H1 (cell line): ENCODE measurements at regions not wholly inside any gene's neighbourhood (a gene's known extent, or its start where the extent isn't known, plus 50 kb on each side); places are given as distances from the start of the nearest gene placed in this dataset.

Experiments used
- CTCF ChIA-PET: fragments of 300-600 bp; sonication (Branson Sonifier 250); formaldehyde crosslinking; loops from one replicate; lab custom pipeline; 2021; ENCODE audit not compliant: partially characterized antibody; lab: Charles Lee
- POLR2A ChIA-PET: fragments of 300-600 bp; sonication (Branson Sonifier 250); formaldehyde crosslinking; loops from one replicate; lab custom pipeline; 2021; ENCODE audit warnings: inconsistent platforms; ENCODE audit not compliant: partially characterized antibody; lab: Charles Lee
- DNase-seq, 2 experiments: peaks; one replicate each; pipeline versions ENCODE4 v3.0.0 to v3.0.0-alpha.2; 2010 to 2022; ENCODE audit warnings: low spot score in 2 of 2, low read depth in 1 of 2, mixed read lengths in 1 of 2
- FAIRE-seq: peaks from 2 replicates; lab custom pipeline; 2011; peaks lifted over from hg19 to GRCh38; lab: Jason Lieb, UNC
- H2AFZ ChIP-seq: 2 replicates; pipeline ENCODE4 v1.8.1; 2012; ENCODE audit warnings: low read length, inconsistent platforms
- H2AK5ac ChIP-seq: 2 replicates; pipeline ENCODE4 v1.6.1; 2013; ENCODE audit warnings: low read depth, low read length
- H2BK120ac ChIP-seq: replicated peaks from 2 replicates; pipeline ENCODE3; 2013; ENCODE audit warnings: low read depth, low read length, inconsistent platforms
- H2BK12ac ChIP-seq: 2 replicates; pipeline ENCODE4 v1.6.1; 2013; ENCODE audit warnings: low read depth, low read length
- H2BK15ac ChIP-seq: 2 replicates; pipeline ENCODE4 v1.6.1; 2013; ENCODE audit warnings: low read length
- H2BK20ac ChIP-seq: 2 replicates; pipeline ENCODE4 v1.6.1; 2013; ENCODE audit warnings: low read length
- H2BK5ac ChIP-seq: 2 replicates; pipeline ENCODE4 v1.6.1; 2013; ENCODE audit warnings: low read depth, low read length
- H3K14ac ChIP-seq: 2 replicates; pipeline ENCODE4 v1.6.1; 2013; ENCODE audit warnings: inconsistent platforms; ENCODE audit not compliant: insufficient read length
- H3K18ac ChIP-seq: 2 replicates; pipeline ENCODE4 v1.6.1; 2013; ENCODE audit warnings: low read length; ENCODE audit errors: extremely low read depth
- H3K23ac ChIP-seq: 2 replicates; pipeline ENCODE4 v1.6.1; 2013; ENCODE audit warnings: inconsistent platforms; ENCODE audit not compliant: insufficient read length
- H3K23me2 ChIP-seq: 2 replicates; pipeline ENCODE4 v1.6.1; 2013; ENCODE audit warnings: low read depth, low read length
- H3K27ac ChIP-seq: 2 replicates; pipeline ENCODE4 v1.6.1; 2011; ENCODE audit warnings: low read depth, low read length, inconsistent platforms
- H3K27me3 ChIP-seq, 4 experiments: replicated peaks in 1 of 4; 1 replicate in 1 of 4; 2 replicates in 3 of 4; pipeline versions ENCODE4 v1.6.1 to v1.8.1; 2011 to 2013; ENCODE audit warnings: low read length in 3 of 4, mild to moderate bottlenecking in 3 of 4, inconsistent platforms in 2 of 4, mixed read lengths in 2 of 4, moderate library complexity in 1 of 4; ENCODE audit not compliant: control insufficient read depth in 3 of 4, insufficient read depth in 3 of 4; ENCODE audit errors: extremely low read depth in 1 of 4
- H3K36me3 ChIP-seq, 4 experiments: 2 replicates each; pipeline versions ENCODE4 v1.6.1 to v1.8.1; 2011 to 2013; ENCODE audit warnings: mild to moderate bottlenecking in 4 of 4, low read length in 3 of 4, moderate library complexity in 2 of 4, control low read depth in 1 of 4, inconsistent platforms in 1 of 4; ENCODE audit not compliant: insufficient read depth in 4 of 4, control insufficient read depth in 2 of 4
- H3K4ac ChIP-seq: replicated peaks from 2 replicates; pipeline ENCODE3; 2013; ENCODE audit warnings: low read length, low read depth, mixed read lengths, inconsistent platforms; ENCODE audit not compliant: insufficient read length
- H3K4me1 ChIP-seq, 4 experiments: replicated peaks in 1 of 4; 1 replicate in 1 of 4; 2 replicates in 3 of 4; pipeline versions ENCODE4 v1.6.1 to v1.8.1; 2011 to 2013; ENCODE audit warnings: low read length in 3 of 4, inconsistent platforms in 2 of 4, mixed read lengths in 1 of 4; ENCODE audit not compliant: insufficient read depth in 4 of 4, control insufficient read depth in 3 of 4
- H3K4me2 ChIP-seq, 2 experiments: 2 replicates each; pipeline versions ENCODE4 v1.6.1 to v1.8.1; 2011 to 2013; ENCODE audit warnings: low read depth in 2 of 2, low read length in 2 of 2, control low read depth in 1 of 2, inconsistent platforms in 1 of 2, mild to moderate bottlenecking in 1 of 2; ENCODE audit not compliant: insufficient read depth in 1 of 2
- H3K4me3 ChIP-seq, 4 experiments: fragments of 200-600, 300-600 bp in 1 of 4; sonication (generic), shearing (Covaris generic), sonication (Bioruptor Twin) in 1 of 4; 2 replicates each; pipeline versions ENCODE4 v1.5.1 to v1.8.1; 2011 to 2016; ENCODE audit warnings: low read length in 4 of 4, low read depth in 3 of 4, control low read depth in 2 of 4, inconsistent platforms in 2 of 4, mild to moderate bottlenecking in 2 of 4, mixed read lengths in 1 of 4, moderate library complexity in 1 of 4; ENCODE audit not compliant: insufficient read depth in 2 of 4; ENCODE audit errors: extremely low read depth in 1 of 4
- H3K56ac ChIP-seq: replicated peaks from 2 replicates; pipeline ENCODE3; 2013; ENCODE audit warnings: low read depth, mild to moderate bottlenecking, mixed read lengths, low read length, inconsistent platforms; ENCODE audit not compliant: insufficient read length
- H3K79me1 ChIP-seq: 2 replicates; pipeline ENCODE4 v1.6.1; 2013; ENCODE audit warnings: low read depth, low read length, control low read depth
- H3K79me2 ChIP-seq, 2 experiments: 2 replicates each; pipeline versions ENCODE4 v1.6.1 to v1.8.1; 2012 to 2013; ENCODE audit warnings: low read length in 2 of 2, mild to moderate bottlenecking in 2 of 2, inconsistent platforms in 1 of 2; ENCODE audit not compliant: insufficient read depth in 2 of 2, control insufficient read depth in 1 of 2
- H3K9ac ChIP-seq, 4 experiments: replicated peaks in 1 of 4; 1 replicate in 1 of 4; 2 replicates in 3 of 4; pipeline versions ENCODE4 v1.6.1 to v1.8.1; 2011 to 2013; ENCODE audit warnings: low read depth in 3 of 4, low read length in 3 of 4, control low read depth in 2 of 4, mild to moderate bottlenecking in 2 of 4, moderate library complexity in 2 of 4, inconsistent platforms in 1 of 4; ENCODE audit errors: extremely low read depth in 1 of 4
- H3K9me3 ChIP-seq, 2 experiments: 2 replicates each; pipeline versions ENCODE4 v1.6.1 to v1.8.1; 2012 to 2013; ENCODE audit warnings: mild to moderate bottlenecking in 2 of 2, moderate library complexity in 2 of 2, control low read depth in 1 of 2, inconsistent platforms in 1 of 2, low read depth in 1 of 2, low read length in 1 of 2, mixed read lengths in 1 of 2; ENCODE audit not compliant: insufficient read depth in 2 of 2
- H4K20me1 ChIP-seq, 2 experiments: replicated peaks in 1 of 2; 2 replicates each; pipeline versions ENCODE3 to v1.8.1; 2011 to 2013; ENCODE audit warnings: inconsistent platforms in 2 of 2, low read length in 2 of 2, mild to moderate bottlenecking in 1 of 2; ENCODE audit not compliant: insufficient read depth in 2 of 2, control insufficient read depth in 1 of 2
- H4K5ac ChIP-seq: 2 replicates; pipeline ENCODE4 v1.6.1; 2013; ENCODE audit warnings: low read length, low read depth, mixed read lengths, inconsistent platforms; ENCODE audit not compliant: insufficient read length
- H4K8ac ChIP-seq: 2 replicates; pipeline ENCODE4 v1.8.0; 2013; ENCODE audit warnings: mild to moderate bottlenecking, moderate library complexity, low read length, inconsistent platforms; ENCODE audit not compliant: insufficient read depth; ENCODE audit errors: extremely low read depth
- H4K91ac ChIP-seq: replicated peaks from 2 replicates; pipeline ENCODE3; 2013; ENCODE audit warnings: low read length, mixed read lengths, inconsistent platforms; ENCODE audit not compliant: insufficient read length
- ASH2L ChIP-seq: fragments of 200-600, 300-600 bp; sonication (generic); IDR thresholded peaks from one replicate; pipeline ENCODE4 v1.7.1; 2017; ENCODE audit warnings: low read length
- BACH1 ChIP-seq: IDR thresholded peaks from 2 replicates; pipeline ENCODE4 v1.6.1; 2012; ENCODE audit warnings: low read length, improper control_type of control experiment
- EGR1 ChIP-seq: IDR thresholded peaks from 2 replicates; pipeline ENCODE4 v1.6.1; 2011; ENCODE audit warnings: low read depth, low read length, borderline replicate concordance
- GABPA ChIP-seq: IDR thresholded peaks from 2 replicates; pipeline ENCODE4 v1.6.1; 2011; ENCODE audit warnings: mild to moderate bottlenecking, low read length, moderate library complexity, borderline replicate concordance; ENCODE audit not compliant: insufficient read depth
- HDAC6 ChIP-seq: IDR thresholded peaks from one replicate; pipeline ENCODE4 v1.7.1; 2012; ENCODE audit warnings: low read depth, mild to moderate bottlenecking, inconsistent platforms, low read length, moderate library complexity
- NANOG ChIP-seq: IDR thresholded peaks from 2 replicates; pipeline ENCODE4 v1.6.1; 2011; ENCODE audit warnings: low read length, low read depth, mild to moderate bottlenecking, inconsistent platforms; ENCODE audit not compliant: insufficient read depth, poor library complexity, severe bottlenecking
- POLR2AphosphoS5 ChIP-seq: IDR thresholded peaks from 2 replicates; pipeline ENCODE4 v1.6.1; 2011; ENCODE audit warnings: low read depth, low read length
- POU5F1 ChIP-seq: IDR thresholded peaks from 2 replicates; pipeline ENCODE4 v1.6.1; 2011; ENCODE audit warnings: low read depth, mild to moderate bottlenecking, low read length, moderate library complexity
- RAD21 ChIP-seq, 2 experiments: IDR thresholded peaks in 1 of 2; conservative IDR thresholded peaks in 1 of 2; 2 replicates each; pipeline ENCODE4 v1.6.1; 2011; ENCODE audit warnings: low read depth in 2 of 2, low read length in 2 of 2, improper control_type of control experiment in 1 of 2, inconsistent platforms in 1 of 2, mild to moderate bottlenecking in 1 of 2, moderate library complexity in 1 of 2
- RFX5 ChIP-seq: IDR thresholded peaks from 2 replicates; pipeline ENCODE4 v1.6.1; 2011; ENCODE audit warnings: low read depth, low read length, improper control_type of control experiment, borderline replicate concordance
- RNF2 ChIP-seq: fragments of 200-900, 300-1000 bp; sonication (generic); IDR thresholded peaks from 2 replicates; pipeline ENCODE4 v1.7.1; 2016; ENCODE audit warnings: borderline replicate concordance, low read depth, mild to moderate bottlenecking, antibody characterized with exemption, low read length; ENCODE audit not compliant: poor library complexity, severe bottlenecking; ENCODE audit errors: missing control alignments
- WGBS, 2 experiments: shearing (Covaris generic) in 1 of 2; methylation state at CpG; one replicate each; pipeline versions ENCODE4 v1.1.6 to v1.1.7; 2013 to 2015; ENCODE audit warnings: low lambda C conversion rate in 2 of 2, mixed read lengths in 2 of 2, inconsistent platforms in 1 of 2, low coverage in 1 of 2, missing lambda C conversion rate in 1 of 2; ENCODE audit not compliant: insufficient replicate concordance in 2 of 2, insufficient coverage in 1 of 2, insufficient read length in 1 of 2; ENCODE audit errors: extremely low coverage in 1 of 2, missing lambda C conversion rate in 1 of 2; 5-methylcytosine and 5-hydroxymethylcytosine counted together

DNA sequence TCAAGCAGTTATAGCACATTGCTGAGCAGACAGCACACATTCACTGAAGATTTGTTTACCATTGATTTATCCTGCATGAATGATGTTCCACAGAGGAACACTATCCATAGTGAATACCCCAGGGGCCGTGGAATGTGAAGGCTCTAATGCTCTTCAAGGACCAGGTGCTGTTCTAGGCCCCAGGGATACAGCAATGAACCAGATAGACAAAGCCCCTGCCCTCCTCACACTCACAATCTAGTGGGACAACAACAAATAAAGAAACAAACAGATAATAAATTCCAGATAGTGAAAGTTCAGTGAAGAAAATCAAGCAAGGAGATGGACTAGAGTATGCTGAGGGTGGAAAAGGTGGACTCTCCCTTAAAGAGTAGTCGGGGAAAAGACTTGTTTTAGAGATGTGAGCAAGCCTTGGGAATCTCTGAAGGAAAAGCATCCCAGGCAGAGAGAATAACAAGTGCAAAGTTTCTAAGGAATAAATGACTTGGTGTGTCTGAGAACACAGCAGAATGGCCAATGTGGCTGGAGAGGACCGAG is 117.7 kb downstream of the CCDC71L start:
- no peak overlapping the region for H4K5ac ChIP-seq
- H2AFZ ChIP-seq: no peak overlapping the region
- no peak overlapping the region for H3K9ac ChIP-seq
- CTCF ChIA-PET: interaction anchor here (0.6 to 4.6 kb wide), 31 partner anchors 9 to 372 kb away, joined by 3 to 22 read pairs (median 4); partner anchors contain the start of gene CCDC71L
- 91% methylated on average over 3 of the region's 3 CpGs; no CpG with 5 or more reads in 1 of the 2 experiments for WGBS, 2 experiments
- no peak overlapping the region for H4K91ac ChIP-seq
- H3K4me3 ChIP-seq: no peak overlapping the region
- no peaks in the 10 kb centered on the region for H3K23me2 ChIP-seq
- H3K56ac ChIP-seq: no peak overlapping the region
- H3K79me2 ChIP-seq: no peaks in the 10 kb centered on the region
- H3K27me3 ChIP-seq: no peaks in the 10 kb centered on the region
- DNase-seq (no peak), FAIRE-seq (no peak)
- no peak overlapping the region for H3K4me2 ChIP-seq
- no peak overlapping the region for H2BK5ac ChIP-seq
- no peaks in the 10 kb centered on the region for H3K79me1 ChIP-seq
- H3K23ac ChIP-seq: no peak overlapping the region
- no peaks in the 10 kb centered on the region for H3K9me3 ChIP-seq
- H2BK20ac ChIP-seq: no peak overlapping the region
- H2BK15ac ChIP-seq: no peak overlapping the region
- no peak overlapping the region for H3K14ac ChIP-seq
- no peak overlapping the region for H4K8ac ChIP-seq
- H2AK5ac ChIP-seq: no peak overlapping the region; the same call in 1 of the 2 replicates
- TF ChIP-seq BACH1: no peak
- no peak for TF ChIP-seq ASH2L
- TF ChIP-seq RAD21 (IDR thresholded peaks at IDR 0.05 in 1 of 2, conservative IDR thresholded peaks at IDR 0.05 in 1 of 2; ENCODE audit: low read depth in 2 of 2, low read length in 2 of 2): no peak
- no peak for TF ChIP-seq NANOG
- TF ChIP-seq RNF2: no peak
- TF ChIP-seq HDAC6: no peak
- no peak for TF ChIP-seq RFX5
- no peak for TF ChIP-seq POU5F1
- no peak for TF ChIP-seq GABPA
- TF ChIP-seq EGR1: no peak
- TF ChIP-seq POLR2AphosphoS5: no peak
- no peaks in the 10 kb centered on the region for H3K36me3 ChIP-seq
- no peak overlapping the region for H3K27ac ChIP-seq
- H2BK12ac ChIP-seq: no peak overlapping the region
- no peak overlapping the region for H2BK120ac ChIP-seq
- POLR2A ChIA-PET: interaction anchor here (0.9 kb wide), 2 partner anchors 8 to 117 kb away, joined by 3 to 4 read pairs; no protein-coding TSS in a partner anchor
- no peak overlapping the region for H3K4ac ChIP-seq
- no peak overlapping the region for H3K18ac ChIP-seq
- no peaks in the 10 kb centered on the region for H3K4me1 ChIP-seq
- H4K20me1 ChIP-seq: no peaks in the 10 kb centered on the region
